HL-60/S4 treated with phorbol 12-myristate 13-acetate at 8.2 ng/mL for 4 days and 3 days (cell line): ENCODE measurements at regions not wholly inside any gene's neighbourhood (a gene's known extent, or its start where the extent isn't known, plus 50 kb on each side); places are given as distances from the start of the nearest gene placed in this dataset.
"Not testable (repeated sequence)": the region's sequence is repeated elsewhere in the genome, so short reads cannot be mapped to it uniquely, and the experiment has no call there.

ENCODE experiments used
- in situ Hi-C: fragments of 300-500 bp; cut with MboI; formaldehyde crosslinking; loops from 2 replicates; pipeline ENCODE4 v1.15.0; 2022; ENCODE audit warnings: low sequenced_read_pairs

DNA sequence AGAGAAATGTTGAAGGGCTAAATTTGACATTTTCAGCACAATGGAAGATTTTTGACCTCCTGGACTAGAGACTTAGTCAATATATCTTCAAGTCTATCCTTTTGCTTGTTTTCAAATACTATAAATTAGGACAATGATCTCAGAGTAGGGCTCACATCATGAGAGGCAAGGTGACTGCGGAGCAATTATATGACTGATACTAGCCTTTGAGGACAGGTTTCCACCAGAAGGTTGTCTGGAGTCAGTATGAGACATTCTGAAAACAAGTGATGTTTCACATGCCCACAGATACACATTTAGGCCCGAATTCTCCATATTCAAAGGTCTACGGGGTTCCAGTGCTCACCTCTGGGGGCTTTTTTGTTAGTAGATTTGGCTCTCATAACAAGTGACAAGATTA, 142.3 kb upstream of the SAMSN1 start:
- in situ Hi-C loops = loop anchor here (25.0 kb wide), 1 partner anchor 176 kb away; no protein-coding TSS in a partner anchor

DNA sequence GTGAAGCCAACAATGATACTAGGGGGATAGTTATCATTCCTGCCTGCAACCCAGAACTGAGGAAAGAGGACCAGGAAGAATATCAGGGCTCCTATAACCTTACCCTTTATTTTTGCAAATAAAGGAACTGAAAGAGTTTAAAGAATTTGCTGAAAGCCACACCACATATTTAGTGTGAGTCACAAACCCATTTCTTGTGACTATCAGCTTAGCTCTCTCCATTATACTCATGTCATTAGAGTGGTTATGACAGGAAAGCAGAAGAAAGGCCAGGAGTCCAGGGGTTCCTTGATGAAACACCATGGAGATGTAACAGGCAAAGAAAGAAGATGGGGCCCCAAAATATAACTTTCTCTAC, 141.1 kb upstream of the SAMSN1 start:
- in situ Hi-C loops = loop anchor here (25.0 kb wide), 1 partner anchor 175 kb away; no protein-coding TSS in a partner anchor

GRCh38 chr21:14686466-14687267, 140.6 kb upstream of the SAMSN1 start:
- in situ Hi-C loops = loop anchor here (25.0 kb wide), 1 partner anchor 174 kb away; no protein-coding TSS in a partner anchor

DNA sequence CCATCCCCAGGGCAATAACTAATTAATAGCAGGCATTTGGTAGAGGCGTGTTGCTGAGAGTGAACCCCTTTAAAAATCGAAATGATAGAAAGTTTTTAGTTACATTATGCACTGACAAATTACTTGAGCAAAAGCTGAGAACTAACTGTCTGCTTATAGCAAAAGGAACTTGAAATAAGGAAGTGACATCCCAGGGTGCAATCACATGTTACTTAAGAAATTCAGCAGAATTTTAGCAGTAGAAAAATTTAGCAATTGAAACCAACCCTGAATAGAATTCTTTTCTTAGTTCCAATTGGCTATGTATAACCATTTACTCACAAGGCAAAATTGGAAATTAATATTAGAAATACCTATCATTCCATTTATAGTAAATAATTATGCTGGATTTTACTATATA, 139.5 kb upstream of the SAMSN1 start:
- in situ Hi-C loops = loop anchor here (25.0 kb wide), 1 partner anchor 173 kb away; no protein-coding TSS in a partner anchor

- in situ Hi-C loops = loop anchor here (25.0 kb wide), 1 partner anchor 172 kb away; no protein-coding TSS in a partner anchor
Observed at GRCh38 chr21:14684071-14684470, 138.0 kb upstream of the SAMSN1 start.

DNA sequence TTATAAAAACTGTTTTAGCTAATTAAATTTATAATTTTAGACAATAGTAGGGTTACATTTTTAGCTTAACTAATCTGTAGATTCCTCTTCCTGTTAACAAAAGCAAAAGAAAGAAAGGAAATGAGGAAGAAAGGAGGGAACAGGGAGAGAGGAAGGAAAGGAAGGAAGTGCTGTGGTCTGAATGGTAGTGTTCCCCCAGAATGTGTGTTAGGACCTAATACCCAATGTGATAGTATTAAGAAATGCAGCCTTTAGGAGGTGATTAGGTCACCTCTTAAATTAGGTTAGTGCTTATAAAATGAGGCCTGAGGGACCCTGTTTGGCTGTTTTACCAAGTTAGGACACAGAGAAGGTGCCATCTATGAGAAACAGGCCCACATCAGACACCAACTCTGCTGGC, 136.9 kb upstream of the SAMSN1 start:
- in situ Hi-C loops = loop anchor here (25.0 kb wide), 1 partner anchor 171 kb away; no protein-coding TSS in a partner anchor

GRCh38 chr21:14678973-14679574, 133.0 kb upstream of the SAMSN1 start:
- in situ Hi-C loops = loop anchor here (25.0 kb wide), 1 partner anchor 167 kb away; no protein-coding TSS in a partner anchor

GRCh38 chr21:14677639-14678179, 131.6 kb upstream of the SAMSN1 start:
- in situ Hi-C loops = loop anchor here (25.0 kb wide), 1 partner anchor 165 kb away; no protein-coding TSS in a partner anchor

- in situ Hi-C loops = loop anchor here (25.0 kb wide), 1 partner anchor 165 kb away; no protein-coding TSS in a partner anchor
Observed at GRCh38 chr21:14677013-14677412, 130.9 kb upstream of the SAMSN1 start.

DNA sequence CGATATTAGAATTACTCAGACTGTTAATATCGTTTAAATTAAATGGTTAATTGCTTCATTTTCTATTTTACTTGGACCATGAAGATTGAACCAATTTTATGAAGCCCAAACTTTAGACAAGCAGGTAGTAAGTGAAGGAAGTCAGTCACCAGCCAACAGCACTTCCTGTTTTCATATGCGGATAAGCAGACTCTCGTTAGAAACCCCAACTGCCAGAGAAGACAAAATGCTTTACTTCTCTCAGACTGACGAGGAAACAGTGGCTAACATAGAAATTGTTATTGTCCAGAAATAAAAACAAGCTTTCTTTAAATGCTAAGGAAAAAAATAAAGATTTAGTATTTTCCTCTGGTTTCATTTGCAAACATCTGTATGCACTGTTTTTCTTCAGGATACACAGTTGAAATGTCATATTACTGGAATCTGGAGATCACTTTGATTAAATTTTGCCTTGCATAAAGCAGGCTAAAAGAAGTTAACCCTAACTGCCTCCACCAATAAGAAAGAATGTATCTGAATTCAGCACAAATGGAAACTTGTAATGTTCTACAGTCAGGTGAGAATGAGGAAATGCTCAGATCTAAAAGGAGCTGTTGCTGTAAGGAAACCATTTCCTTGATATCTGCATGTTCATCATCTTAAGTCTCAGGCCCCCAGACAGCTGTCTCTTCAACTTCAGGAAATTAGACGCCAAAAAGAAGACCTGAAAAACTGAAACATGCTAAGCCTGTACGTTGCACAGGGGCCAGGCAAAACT, 129.8 kb upstream of the SAMSN1 start:
- in situ Hi-C loops = loop anchor here (25.0 kb wide), 1 partner anchor 164 kb away; no protein-coding TSS in a partner anchor

DNA sequence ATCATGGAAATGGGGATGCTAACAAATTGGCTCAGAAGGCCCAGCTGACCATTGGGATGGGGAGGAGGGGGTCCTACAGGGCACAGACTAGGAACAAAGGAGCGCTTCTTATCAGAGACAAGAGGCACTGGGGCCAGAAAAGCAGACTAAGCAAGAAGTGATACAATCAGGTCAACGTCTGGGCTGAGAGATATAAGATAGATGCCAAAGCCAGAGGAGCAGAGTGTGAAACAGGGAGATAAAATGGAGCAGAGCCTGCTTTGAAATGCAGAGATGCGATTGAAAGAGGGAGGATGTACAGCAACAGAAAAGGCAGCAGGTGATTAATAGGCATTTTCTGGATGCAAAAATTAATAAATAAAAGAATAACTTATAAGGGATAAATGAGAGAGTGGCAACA, 127.5 kb upstream of the SAMSN1 start:
- in situ Hi-C loops = no loop called here

GRCh38 chr21:14672466-14672865, 126.4 kb upstream of the SAMSN1 start:
- in situ Hi-C loops = no loop called here

DNA sequence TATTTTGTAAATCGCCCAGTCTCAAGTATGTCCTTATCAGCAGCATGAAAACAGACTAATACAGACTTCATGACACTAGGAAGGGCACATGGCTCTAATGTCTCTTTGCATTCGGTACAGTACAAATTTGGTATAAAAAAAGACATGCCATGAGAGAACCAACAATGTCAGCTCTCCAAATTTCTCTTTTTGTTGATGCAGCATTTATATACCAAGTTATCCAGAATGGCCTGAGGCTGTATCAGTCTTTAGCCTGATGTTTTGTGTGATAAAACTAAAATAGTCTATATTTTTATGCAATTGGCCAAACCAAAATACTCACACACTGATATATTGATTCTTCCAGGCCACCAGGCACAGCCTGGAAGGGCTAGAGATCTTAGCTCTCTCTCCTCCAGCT, 124.3 kb upstream of the SAMSN1 start:
- in situ Hi-C loops = no loop called here

GRCh38 chr21:14669092-14669491, 123.0 kb upstream of the SAMSN1 start:
- in situ Hi-C loops = not testable (repeated sequence)

DNA sequence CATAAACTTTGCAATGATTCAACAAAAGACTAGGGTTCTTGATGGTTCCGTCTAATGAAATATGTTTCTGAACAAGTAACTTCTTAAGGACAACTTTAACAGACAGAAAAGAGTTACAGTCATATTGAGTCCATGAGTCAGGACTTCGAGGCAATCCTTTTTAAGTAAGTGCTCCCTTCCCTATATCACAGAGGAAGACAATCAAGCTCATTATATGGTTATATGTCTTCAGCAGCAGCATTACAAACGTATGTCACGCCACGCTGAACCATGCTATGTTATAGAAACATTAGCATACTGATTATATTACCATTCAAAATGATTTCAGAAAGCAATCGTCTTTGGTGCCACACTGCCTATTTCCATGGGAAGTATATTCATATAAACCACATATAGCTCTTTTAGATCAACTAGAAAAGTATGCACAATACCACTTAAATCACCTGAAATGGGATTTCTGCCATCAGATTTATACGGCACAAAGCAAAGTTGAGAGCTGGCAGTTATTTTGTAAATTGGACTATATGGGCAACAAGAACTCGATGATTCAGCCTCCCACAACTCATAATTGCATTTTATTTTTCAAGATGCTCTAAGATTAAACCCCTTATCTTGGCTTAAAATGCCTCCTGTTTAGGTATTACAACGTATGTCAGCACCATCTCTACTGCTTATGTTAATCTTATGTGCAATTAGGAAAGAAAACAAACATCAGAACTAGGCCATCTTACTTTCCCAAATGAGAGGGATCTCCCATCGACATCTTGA, 111.3 kb upstream of the SAMSN1 start:
- in situ Hi-C loops = no loop called here

GRCh38 chr21:14646893-14647292, 100.8 kb upstream of the SAMSN1 start:
- in situ Hi-C loops = no loop called here

GRCh38 chr21:14645702-14646101, 99.6 kb upstream of the SAMSN1 start:
- in situ Hi-C loops = no loop called here

- in situ Hi-C loops = no loop called here
Observed at GRCh38 chr21:14632359-14632758, 86.2 kb upstream of the SAMSN1 start.

DNA sequence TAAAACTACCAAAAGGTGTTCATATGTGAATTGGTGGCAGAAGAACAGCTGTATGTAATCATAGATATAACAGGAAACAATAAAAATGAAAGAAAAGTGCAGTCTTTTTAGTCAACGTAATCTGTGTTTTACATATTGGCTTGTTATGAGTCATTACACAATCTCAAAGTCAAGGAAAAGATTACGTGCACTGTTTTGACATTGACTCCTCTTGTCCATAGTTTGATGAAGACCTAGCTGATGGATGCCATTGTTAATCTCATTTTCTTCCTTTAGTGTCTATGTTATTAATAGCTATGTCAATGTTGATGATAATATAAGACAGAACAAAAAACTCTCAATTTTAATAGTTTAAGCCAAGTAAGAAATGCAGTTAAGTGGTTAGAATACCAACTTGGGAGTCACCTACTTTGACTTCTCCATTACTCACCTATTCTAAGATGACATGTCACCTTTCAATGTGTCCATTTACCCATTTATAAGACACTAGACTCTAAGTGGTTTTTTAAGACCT, 84.5 kb upstream of the SAMSN1 start:
- in situ Hi-C loops = no loop called here

GRCh38 chr21:14629461-14629860, 83.3 kb upstream of the SAMSN1 start:
- in situ Hi-C loops = no loop called here
